ENCODE measurements at regions not wholly inside any gene's neighbourhood (a gene's known extent, or its start where the extent isn't known, plus 50 kb on each side); places are given as distances from the start of the nearest gene placed in this dataset.

DNA sequence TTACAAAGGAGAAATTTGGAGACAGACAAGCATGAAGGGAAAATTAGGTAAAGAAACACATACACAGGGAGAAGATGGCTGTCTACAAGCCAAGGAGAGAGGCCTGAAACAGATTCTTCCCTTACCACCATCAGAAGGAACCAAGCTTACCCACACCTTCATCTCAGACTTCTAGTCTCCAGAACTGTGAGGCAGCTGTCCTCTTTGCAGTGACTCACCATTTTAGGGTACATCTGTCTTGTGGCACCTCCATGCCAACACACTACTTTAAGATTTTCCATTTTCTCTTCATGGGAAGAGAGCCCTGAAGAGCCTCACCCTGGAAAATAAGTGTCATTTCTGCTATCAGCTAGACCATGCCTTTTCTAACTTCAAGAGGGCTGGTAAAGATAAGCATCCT, 369.3 kb downstream of the FRK start:
- DNase-seq (no peak), ATAC-seq (replicated peaks in 1 of 2) (no peak)
- no peak overlapping the region for H3K4me3 Mint-ChIP-seq
- peaks cover 2 to 3% of the 10 kb centered on the region in 2 donors for H3K9me3 Mint-ChIP-seq
- no peak overlapping the region for H3K27ac Mint-ChIP-seq
- no peaks in the 10 kb centered on the region for H3K36me3 Mint-ChIP-seq (ENCODE audit: insufficient read depth in 2 of 2)
- no peaks in the 10 kb centered on the region for H3K4me1 Mint-ChIP-seq (ENCODE audit: low read depth)
- no peaks in the 10 kb centered on the region for H3K27me3 Mint-ChIP-seq (ENCODE audit: low read depth)

DNA sequence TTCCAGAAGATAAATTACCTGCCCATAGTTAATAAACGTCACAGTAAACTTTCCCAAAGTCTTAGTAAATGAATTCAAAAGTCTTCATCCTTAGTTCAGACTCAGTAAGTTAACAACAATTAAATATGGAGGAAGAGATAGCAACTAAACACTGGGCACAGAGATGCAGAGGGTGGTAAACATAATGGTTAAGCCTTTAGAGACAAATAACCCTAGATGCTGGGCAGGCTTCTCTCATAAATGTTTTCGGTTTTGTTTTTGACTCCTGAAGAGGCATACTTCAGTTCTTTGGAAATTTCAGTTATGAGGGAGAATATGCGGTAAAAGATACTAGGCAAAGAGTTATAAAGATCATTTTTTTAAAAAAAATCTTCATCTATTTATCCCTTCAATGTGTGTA, 369.8 kb downstream of the FRK start:
- H3K4me1 Mint-ChIP-seq (ENCODE audit: low read depth): no peaks in the 10 kb centered on the region
- H3K36me3 Mint-ChIP-seq (ENCODE audit: insufficient read depth in 2 of 2): no peaks in the 10 kb centered on the region
- ATAC-seq (replicated peaks in 1 of 2) (no peak), DNase-seq (no peak)
- no peak overlapping the region for H3K4me3 Mint-ChIP-seq
- no peak overlapping the region for H3K27ac Mint-ChIP-seq
- peaks cover 0 to 3% of the 10 kb centered on the region in 2 donors for H3K9me3 Mint-ChIP-seq
- no peaks in the 10 kb centered on the region for H3K27me3 Mint-ChIP-seq (ENCODE audit: low read depth)

GRCh38 chr6:115681978-115682775, 378.5 kb downstream of the FRK start:
- peaks cover 0 to 3% of the 10 kb centered on the region in 2 donors for H3K9me3 Mint-ChIP-seq
- no peak overlapping the region for H3K4me3 Mint-ChIP-seq
- H3K36me3 Mint-ChIP-seq (ENCODE audit: insufficient read depth in 2 of 2): no peaks in the 10 kb centered on the region
- H3K4me1 Mint-ChIP-seq (ENCODE audit: low read depth): no peaks in the 10 kb centered on the region
- H3K27me3 Mint-ChIP-seq (ENCODE audit: low read depth): no peaks in the 10 kb centered on the region
- DNase-seq (no peak), ATAC-seq (replicated peaks in 1 of 2) (no peak)
- H3K27ac Mint-ChIP-seq: no peak overlapping the region

- Mint-ChIP-seq H3K27me3 (ENCODE audit: low read depth) (no peaks in the 10 kb centered on the region), H3K4me1 (ENCODE audit: low read depth) (no peaks in the 10 kb centered on the region), H3K4me3 (no peak overlapping the region), H3K27ac (no peak overlapping the region), H3K36me3 (ENCODE audit: insufficient read depth in 2 of 2) (no peaks in the 10 kb centered on the region), H3K9me3 (peaks cover 0 to 5% of the 10 kb centered on the region in 2 donors)
- ATAC-seq (replicated peaks in 1 of 2) (no peak), DNase-seq (no peak)
Observed at GRCh38 chr6:115680621-115681020, 380.1 kb downstream of the FRK start.

- no peak overlapping the region for H3K27ac Mint-ChIP-seq
- no peaks in the 10 kb centered on the region for H3K27me3 Mint-ChIP-seq (ENCODE audit: low read depth)
- DNase-seq (no peak), ATAC-seq (replicated peaks in 1 of 2) (no peak)
- no peaks in the 10 kb centered on the region for H3K36me3 Mint-ChIP-seq (ENCODE audit: insufficient read depth in 2 of 2)
- no peaks in the 10 kb centered on the region for H3K4me1 Mint-ChIP-seq (ENCODE audit: low read depth)
- H3K4me3 Mint-ChIP-seq: no peak overlapping the region
- H3K9me3 Mint-ChIP-seq: peaks cover 0 to 4% of the 10 kb centered on the region in 2 donors
Observed at GRCh38 chr6:115677198-115677597, 383.5 kb downstream of the FRK start.

- no peak for ATAC-seq (replicated peaks in 1 of 2)
- no peaks in the 10 kb centered on the region for H3K36me3 Mint-ChIP-seq (ENCODE audit: insufficient read depth in 2 of 2)
- H3K27ac Mint-ChIP-seq: no peak overlapping the region
- H3K27me3 Mint-ChIP-seq (ENCODE audit: low read depth): no peaks in the 10 kb centered on the region
- no peak for DNase-seq
- H3K4me3 Mint-ChIP-seq: no peak overlapping the region
- no peaks in the 10 kb centered on the region for H3K4me1 Mint-ChIP-seq (ENCODE audit: low read depth)
- peaks cover 0 to 2% of the 10 kb centered on the region in 2 donors for H3K9me3 Mint-ChIP-seq
Observed at GRCh38 chr6:115675443-115675842, 385.2 kb downstream of the FRK start.

- H3K9me3 Mint-ChIP-seq: no peaks in the 10 kb centered on the region
- no peaks in the 10 kb centered on the region for H3K27me3 Mint-ChIP-seq (ENCODE audit: low read depth)
- DNase-seq (no peak), ATAC-seq (replicated peaks in 1 of 2) (no peak)
- H3K36me3 Mint-ChIP-seq (ENCODE audit: insufficient read depth in 2 of 2): no peaks in the 10 kb centered on the region
- H3K4me1 Mint-ChIP-seq (ENCODE audit: low read depth): no peaks in the 10 kb centered on the region
- H3K27ac Mint-ChIP-seq: no peak overlapping the region
- no peak overlapping the region for H3K4me3 Mint-ChIP-seq
Observed at GRCh38 chr6:115668781-115669180, 391.9 kb downstream of the FRK start.

- Mint-ChIP-seq H3K4me1 (ENCODE audit: low read depth) (no peaks in the 10 kb centered on the region), H3K27me3 (ENCODE audit: low read depth) (no peaks in the 10 kb centered on the region)
Observed at GRCh38 chr6:115668211-115668610, 392.5 kb downstream of the FRK start.

DNA sequence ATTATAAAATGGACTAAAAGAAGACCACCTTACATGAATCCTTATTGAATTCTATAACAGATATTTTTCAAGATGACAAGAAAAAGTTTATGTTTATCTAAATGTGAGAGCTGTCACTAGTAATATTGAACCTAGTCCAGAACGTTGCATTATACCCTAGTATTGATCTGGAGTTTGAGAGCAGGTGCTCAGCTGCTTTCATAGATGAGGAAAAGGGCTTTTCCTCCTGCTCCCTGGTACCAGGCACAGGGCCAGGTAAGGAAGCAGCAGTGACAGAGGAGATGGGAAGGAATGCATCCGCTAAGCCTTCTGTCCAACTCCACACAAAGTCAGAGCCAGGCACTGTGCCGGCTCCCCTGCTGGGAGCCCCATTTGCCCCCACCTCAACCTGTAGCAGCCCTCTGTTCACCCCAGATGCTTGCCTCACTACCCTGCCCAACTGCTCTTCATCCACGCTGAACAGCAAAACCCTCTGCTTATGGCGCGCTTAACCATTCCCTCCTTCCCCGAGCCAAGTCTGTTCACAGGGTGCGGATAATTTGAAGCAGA, 393.1 kb downstream of the FRK start:
- H3K9me3 Mint-ChIP-seq: no peaks in the 10 kb centered on the region
- no peak for DNase-seq
- no peaks in the 10 kb centered on the region for H3K27me3 Mint-ChIP-seq (ENCODE audit: low read depth)
- ATAC-seq (replicated peaks in 1 of 2): no peak
- H3K4me3 Mint-ChIP-seq: no peak overlapping the region
- H3K4me1 Mint-ChIP-seq (ENCODE audit: low read depth): no peaks in the 10 kb centered on the region
- H3K27ac Mint-ChIP-seq: no peak overlapping the region
- H3K36me3 Mint-ChIP-seq (ENCODE audit: insufficient read depth in 2 of 2): no peaks in the 10 kb centered on the region

More at GRCh38 chr6:115668211-115668610, 392.5 kb downstream of the FRK start:
- Mint-ChIP-seq H3K27ac (no peak overlapping the region), H3K9me3 (no peaks in the 10 kb centered on the region), H3K4me3 (no peak overlapping the region), H3K36me3 (ENCODE audit: insufficient read depth in 2 of 2) (no peaks in the 10 kb centered on the region)
- no peak for DNase-seq
- no peak for ATAC-seq (replicated peaks in 1 of 2)

GRCh38 chr6:115666997-115667396, 393.7 kb downstream of the FRK start:
- no peak overlapping the region for H3K27ac Mint-ChIP-seq
- no peaks in the 10 kb centered on the region for H3K36me3 Mint-ChIP-seq (ENCODE audit: insufficient read depth in 2 of 2)
- DNase-seq (no peak), ATAC-seq (replicated peaks in 1 of 2) (no peak)
- H3K9me3 Mint-ChIP-seq: no peaks in the 10 kb centered on the region
- no peaks in the 10 kb centered on the region for H3K4me1 Mint-ChIP-seq (ENCODE audit: low read depth)
- H3K4me3 Mint-ChIP-seq: no peak overlapping the region
- H3K27me3 Mint-ChIP-seq (ENCODE audit: low read depth): no peaks in the 10 kb centered on the region

- no peak for DNase-seq
- H3K4me1 Mint-ChIP-seq (ENCODE audit: low read depth): no peaks in the 10 kb centered on the region
- H3K4me3 Mint-ChIP-seq: no peak overlapping the region
- H3K36me3 Mint-ChIP-seq (ENCODE audit: insufficient read depth in 2 of 2): no peaks in the 10 kb centered on the region
- ATAC-seq (replicated peaks in 1 of 2): no peak
- H3K9me3 Mint-ChIP-seq: no peaks in the 10 kb centered on the region
- no peaks in the 10 kb centered on the region for H3K27me3 Mint-ChIP-seq (ENCODE audit: low read depth)
- H3K27ac Mint-ChIP-seq: no peak overlapping the region
Observed at GRCh38 chr6:115665310-115665709, 395.4 kb downstream of the FRK start.

GRCh38 chr6:115663681-115664080, 397.0 kb downstream of the FRK start:
- Mint-ChIP-seq H3K9me3 (peaks cover 0 to 4% of the 10 kb centered on the region in 2 donors), H3K4me1 (ENCODE audit: low read depth) (no peaks in the 10 kb centered on the region), H3K4me3 (no peak overlapping the region), H3K27ac (no peak overlapping the region), H3K27me3 (ENCODE audit: low read depth) (no peaks in the 10 kb centered on the region), H3K36me3 (ENCODE audit: insufficient read depth in 2 of 2) (no peaks in the 10 kb centered on the region)
- ATAC-seq (replicated peaks in 1 of 2) (no peak), DNase-seq (no peak)

DNA sequence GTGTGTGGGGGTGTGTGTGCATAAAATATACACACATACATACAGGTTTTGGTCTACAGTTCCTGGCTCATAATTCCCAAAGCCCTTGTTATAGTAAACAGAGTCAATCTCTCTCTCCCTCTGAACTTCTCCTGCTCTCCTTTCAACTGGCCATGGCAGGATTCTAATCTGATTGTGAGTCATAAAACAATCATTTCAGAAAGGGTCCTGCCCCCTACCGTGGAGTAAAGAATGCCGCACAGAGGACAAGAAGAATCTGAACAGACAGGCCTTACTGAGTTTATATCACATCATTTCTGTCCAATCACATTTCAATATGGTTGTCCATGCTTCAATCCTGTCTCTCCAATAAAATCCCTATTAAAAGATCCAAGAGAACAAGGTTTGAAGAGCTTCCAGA, 416.9 kb downstream of the FRK start:
- Mint-ChIP-seq H3K27me3 (ENCODE audit: low read depth) (no peaks in the 10 kb centered on the region), H3K9me3 (peaks cover 8% of the 10 kb centered on the region in 2 donors), H3K4me3 (no peak overlapping the region), H3K36me3 (ENCODE audit: insufficient read depth in 2 of 2) (no peaks in the 10 kb centered on the region), H3K4me1 (ENCODE audit: low read depth) (no peaks in the 10 kb centered on the region), H3K27ac (no peak overlapping the region)
- no peak for DNase-seq
- no peak for ATAC-seq (replicated peaks in 1 of 2)

- ATAC-seq (replicated peaks in 1 of 2) (no peak), DNase-seq (no peak)
- Mint-ChIP-seq H3K27ac (no peak overlapping the region), H3K4me3 (no peak overlapping the region), H3K36me3 (ENCODE audit: insufficient read depth in 2 of 2) (no peaks in the 10 kb centered on the region), H3K4me1 (ENCODE audit: low read depth) (no peaks in the 10 kb centered on the region), H3K27me3 (ENCODE audit: low read depth) (no peaks in the 10 kb centered on the region), H3K9me3 (peaks cover 0 to 4% of the 10 kb centered on the region in 2 donors)
Observed at GRCh38 chr6:115634887-115635286, 425.8 kb downstream of the FRK start.

All from activated T-cell treated with anti-CD3 and anti-CD28 coated beads, Interleukin-2, amount 50 U/mL, for 72 hours (primary cell).